ENCODE measurements at regions not wholly inside any gene's neighbourhood (a gene's known extent, or its start where the extent isn't known, plus 50 kb on each side); places are given as distances from the start of the nearest gene placed in this dataset.

DNA sequence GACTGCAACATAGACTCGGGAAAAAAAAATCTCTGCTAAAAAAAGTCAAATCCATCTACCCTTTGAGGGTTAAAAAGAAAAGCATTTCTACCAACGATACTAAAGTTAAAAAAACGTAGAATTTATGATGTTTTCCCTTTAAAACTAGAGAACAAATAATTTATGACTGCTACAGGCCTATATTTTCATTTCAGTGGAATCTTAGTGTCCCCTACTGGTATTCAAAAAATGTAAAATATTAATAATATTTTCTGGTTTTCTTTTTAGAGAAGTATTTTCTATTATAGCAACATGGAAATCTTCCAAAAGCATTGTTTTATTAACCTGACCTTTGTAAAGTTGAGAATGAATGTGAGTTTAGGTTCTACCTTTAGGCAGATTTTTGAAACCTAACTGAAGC, 1582.2 kb downstream of the MRPL39 start:
- TF ChIP-seq, protein P1, sequence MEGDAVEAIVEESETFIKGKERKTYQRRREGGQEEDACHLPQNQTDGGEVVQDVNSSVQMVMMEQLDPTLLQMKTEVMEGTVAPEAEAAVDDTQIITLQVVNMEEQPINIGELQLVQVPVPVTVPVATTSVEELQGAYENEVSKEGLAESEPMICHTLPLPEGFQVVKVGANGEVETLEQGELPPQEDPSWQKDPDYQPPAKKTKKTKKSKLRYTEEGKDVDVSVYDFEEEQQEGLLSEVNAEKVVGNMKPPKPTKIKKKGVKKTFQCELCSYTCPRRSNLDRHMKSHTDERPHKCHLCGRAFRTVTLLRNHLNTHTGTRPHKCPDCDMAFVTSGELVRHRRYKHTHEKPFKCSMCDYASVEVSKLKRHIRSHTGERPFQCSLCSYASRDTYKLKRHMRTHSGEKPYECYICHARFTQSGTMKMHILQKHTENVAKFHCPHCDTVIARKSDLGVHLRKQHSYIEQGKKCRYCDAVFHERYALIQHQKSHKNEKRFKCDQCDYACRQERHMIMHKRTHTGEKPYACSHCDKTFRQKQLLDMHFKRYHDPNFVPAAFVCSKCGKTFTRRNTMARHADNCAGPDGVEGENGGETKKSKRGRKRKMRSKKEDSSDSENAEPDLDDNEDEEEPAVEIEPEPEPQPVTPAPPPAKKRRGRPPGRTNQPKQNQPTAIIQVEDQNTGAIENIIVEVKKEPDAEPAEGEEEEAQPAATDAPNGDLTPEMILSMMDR (tag by site-specific recombination; IDR thresholded peaks at IDR 0.05) = no peak
- TF ChIP-seq ZNF302 (tag by site-specific recombination; IDR thresholded peaks at IDR 0.05; ENCODE audit: low read depth) = no peak
- TF ChIP-seq ZNF664 (tag by site-specific recombination; IDR thresholded peaks at IDR 0.05) = no peak
- no peak for TF ChIP-seq ZNF624 (tag by site-specific recombination; IDR thresholded peaks at IDR 0.05)
- TF ChIP-seq, protein P2, sequence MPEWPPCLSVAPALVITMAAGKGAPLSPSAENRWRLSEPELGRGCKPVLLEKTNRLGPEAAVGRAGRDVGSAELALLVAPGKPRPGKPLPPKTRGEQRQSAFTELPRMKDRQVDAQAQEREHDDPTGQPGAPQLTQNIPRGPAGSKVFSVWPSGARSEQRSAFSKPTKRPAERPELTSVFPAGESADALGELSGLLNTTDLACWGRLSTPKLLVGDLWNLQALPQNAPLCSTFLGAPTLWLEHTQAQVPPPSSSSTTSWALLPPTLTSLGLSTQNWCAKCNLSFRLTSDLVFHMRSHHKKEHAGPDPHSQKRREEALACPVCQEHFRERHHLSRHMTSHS (tag by site-specific recombination; IDR thresholded peaks at IDR 0.05) = no peak
- no peak for TF ChIP-seq ZNF76 (tag by site-specific recombination; IDR thresholded peaks at IDR 0.05; ENCODE audit: borderline replicate concordance, low read depth)
- no peak for TF ChIP-seq MYNN (tag by site-specific recombination; IDR thresholded peaks at IDR 0.05; ENCODE audit: borderline replicate concordance)
- TF ChIP-seq ZNF311 (tag by site-specific recombination; IDR thresholded peaks at IDR 0.05; ENCODE audit: borderline replicate concordance) = no peak
- TF ChIP-seq ZNF776 (tag by site-specific recombination; IDR thresholded peaks at IDR 0.05; ENCODE audit: borderline replicate concordance) = no peak
- TF ChIP-seq KLF10 (tag by site-specific recombination; IDR thresholded peaks at IDR 0.05) = no peak
- no peak for TF ChIP-seq BCL11A (tag by site-specific recombination; IDR thresholded peaks at IDR 0.05; ENCODE audit: low read depth)
- TF ChIP-seq ZNF510 (tag by site-specific recombination; IDR thresholded peaks at IDR 0.05; ENCODE audit: insufficient replicate concordance) = no peak
- TF ChIP-seq, protein P3, sequence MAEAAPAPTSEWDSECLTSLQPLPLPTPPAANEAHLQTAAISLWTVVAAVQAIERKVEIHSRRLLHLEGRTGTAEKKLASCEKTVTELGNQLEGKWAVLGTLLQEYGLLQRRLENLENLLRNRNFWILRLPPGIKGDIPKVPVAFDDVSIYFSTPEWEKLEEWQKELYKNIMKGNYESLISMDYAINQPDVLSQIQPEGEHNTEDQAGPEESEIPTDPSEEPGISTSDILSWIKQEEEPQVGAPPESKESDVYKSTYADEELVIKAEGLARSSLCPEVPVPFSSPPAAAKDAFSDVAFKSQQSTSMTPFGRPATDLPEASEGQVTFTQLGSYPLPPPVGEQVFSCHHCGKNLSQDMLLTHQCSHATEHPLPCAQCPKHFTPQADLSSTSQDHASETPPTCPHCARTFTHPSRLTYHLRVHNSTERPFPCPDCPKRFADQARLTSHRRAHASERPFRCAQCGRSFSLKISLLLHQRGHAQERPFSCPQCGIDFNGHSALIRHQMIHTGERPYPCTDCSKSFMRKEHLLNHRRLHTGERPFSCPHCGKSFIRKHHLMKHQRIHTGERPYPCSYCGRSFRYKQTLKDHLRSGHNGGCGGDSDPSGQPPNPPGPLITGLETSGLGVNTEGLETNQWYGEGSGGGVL (tag by site-specific recombination; IDR thresholded peaks at IDR 0.05) = no peak

Measured in HEK293 (cell line).